A549 (cell line): ENCODE measurements at regions not wholly inside any gene's neighbourhood (a gene's known extent, or its start where the extent isn't known, plus 50 kb on each side); places are given as distances from the start of the nearest gene placed in this dataset.

Experiments used
- CTCF ChIP-seq: fragments of >200 bp; sonication (Bioruptor Twin); formaldehyde crosslinking; IDR thresholded peaks from 3 replicates; pipeline ENCODE4 v1.5.1; 2016
- EP300 ChIP-seq, 2 experiments: fragments of >200 bp; sonication (Bioruptor Twin); formaldehyde crosslinking; IDR thresholded peaks; 2 replicates in 1 of 2; 3 replicates in 1 of 2; pipeline ENCODE4 v1.6.1; 2016 to 2017
- ESRRA ChIP-seq: fragments of 150-350 bp; IDR thresholded peaks from 2 replicates; pipeline ENCODE4 v1.6.1; 2014; ENCODE audit warnings: mild to moderate bottlenecking, low read length, borderline replicate concordance
- HMGXB4 ChIP-seq: fragments of 250-450 bp; sonication (Bioruptor Pico); IDR thresholded peaks from 2 replicates; pipeline ENCODE4 v1.5.0; 2021; ENCODE audit warnings: mild to moderate bottlenecking, moderate library complexity, borderline replicate concordance
- JUN ChIP-seq, 2 experiments: fragments of >200 bp; sonication (Bioruptor Twin); formaldehyde crosslinking; IDR thresholded peaks; 2 replicates in 1 of 2; 3 replicates in 1 of 2; pipeline ENCODE4 v1.6.1; 2016 to 2017
- MAFK ChIP-seq: fragments of 450-650 bp; IDR thresholded peaks from 2 replicates; pipeline ENCODE4 v1.6.1; 2014; ENCODE audit not compliant: partially characterized antibody
- MYC ChIP-seq: IDR thresholded peaks from 2 replicates; pipeline ENCODE4 v1.6.1; 2012; ENCODE audit warnings: mild to moderate bottlenecking, inconsistent platforms, low read length, improper control_type of control experiment, borderline replicate concordance
- POLR2A ChIP-seq: IDR thresholded peaks from 2 replicates; pipeline ENCODE4 v1.6.1; 2012; ENCODE audit warnings: mild to moderate bottlenecking, low read length
- RAD21 ChIP-seq, 2 experiments: fragments of >200 bp in 1 of 2; sonication (Bioruptor Twin) in 1 of 2; formaldehyde crosslinking in 1 of 2; IDR thresholded peaks in 1 of 2; conservative IDR thresholded peaks in 1 of 2; 2 replicates in 1 of 2; 3 replicates in 1 of 2; pipeline ENCODE4 v1.6.1; 2012 to 2018; ENCODE audit warnings: inconsistent platforms in 1 of 2
- REST ChIP-seq: fragments of 200-600 bp; sonication (generic); IDR thresholded peaks from 2 replicates; pipeline ENCODE4 v1.6.1; 2016; ENCODE audit warnings: antibody characterized with exemption, mild to moderate bottlenecking, moderate library complexity
- SMC3 ChIP-seq: fragments of >200 bp; sonication (Bioruptor Twin); formaldehyde crosslinking; IDR thresholded peaks from 3 replicates; pipeline ENCODE4 v1.6.1; 2018; ENCODE audit warnings: inconsistent platforms

GRCh38 chr1:181413195-181413815 lies 70.0 kb upstream of the CACNA1E start:
- TF ChIP-seq EP300 (IDR thresholded peaks at IDR 0.05) (no peak), SMC3 (no peak), CTCF (no peak), REST (no peak), MAFK (no peak), RAD21 (conservative IDR thresholded peaks at IDR 0.05 in 1 of 2, IDR thresholded peaks at IDR 0.05 in 1 of 2) (no peak), MYC (no peak), HMGXB4 (CRISPR knock-in tag) (no peak), ESRRA (no peak), POLR2A (no peak), JUN (IDR thresholded peaks at IDR 0.05) (no peak)
